Fibroblast of villous mesenchyme (primary cell): ENCODE measurements at regions not wholly inside any gene's neighbourhood (a gene's known extent, or its start where the extent isn't known, plus 50 kb on each side); places are given as distances from the start of the nearest gene placed in this dataset.

Experiments used
- DNase-seq: peaks from one replicate; pipeline ENCODE4 v3.0.0-alpha.2; 2010; ENCODE audit warnings: low read depth
- H3K4me3 ChIP-seq: 2 replicates; pipeline ENCODE4 v1.5.1; 2011; ENCODE audit warnings: low read depth, mild to moderate bottlenecking, low read length
- TF ChIP-seq, protein P1 (sequence below): IDR thresholded peaks from 2 replicates; pipeline ENCODE4 v1.5.1; 2012; ENCODE audit warnings: low read depth, mild to moderate bottlenecking, low read length; ENCODE audit not compliant: insufficient read depth

GRCh38 chr6:168825226-168826077 lies 384.5 kb downstream of the SMOC2 start:
- no peak for DNase-seq
- TF ChIP-seq, protein P1, sequence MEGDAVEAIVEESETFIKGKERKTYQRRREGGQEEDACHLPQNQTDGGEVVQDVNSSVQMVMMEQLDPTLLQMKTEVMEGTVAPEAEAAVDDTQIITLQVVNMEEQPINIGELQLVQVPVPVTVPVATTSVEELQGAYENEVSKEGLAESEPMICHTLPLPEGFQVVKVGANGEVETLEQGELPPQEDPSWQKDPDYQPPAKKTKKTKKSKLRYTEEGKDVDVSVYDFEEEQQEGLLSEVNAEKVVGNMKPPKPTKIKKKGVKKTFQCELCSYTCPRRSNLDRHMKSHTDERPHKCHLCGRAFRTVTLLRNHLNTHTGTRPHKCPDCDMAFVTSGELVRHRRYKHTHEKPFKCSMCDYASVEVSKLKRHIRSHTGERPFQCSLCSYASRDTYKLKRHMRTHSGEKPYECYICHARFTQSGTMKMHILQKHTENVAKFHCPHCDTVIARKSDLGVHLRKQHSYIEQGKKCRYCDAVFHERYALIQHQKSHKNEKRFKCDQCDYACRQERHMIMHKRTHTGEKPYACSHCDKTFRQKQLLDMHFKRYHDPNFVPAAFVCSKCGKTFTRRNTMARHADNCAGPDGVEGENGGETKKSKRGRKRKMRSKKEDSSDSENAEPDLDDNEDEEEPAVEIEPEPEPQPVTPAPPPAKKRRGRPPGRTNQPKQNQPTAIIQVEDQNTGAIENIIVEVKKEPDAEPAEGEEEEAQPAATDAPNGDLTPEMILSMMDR = no peak
- H3K4me3 ChIP-seq = no peak overlapping the region

GRCh38 chr6:168823397-168824212 lies 382.6 kb downstream of the SMOC2 start:
- no peak for DNase-seq
- TF ChIP-seq, protein P1 = no peak
- no peak overlapping the region for H3K4me3 ChIP-seq

DNA sequence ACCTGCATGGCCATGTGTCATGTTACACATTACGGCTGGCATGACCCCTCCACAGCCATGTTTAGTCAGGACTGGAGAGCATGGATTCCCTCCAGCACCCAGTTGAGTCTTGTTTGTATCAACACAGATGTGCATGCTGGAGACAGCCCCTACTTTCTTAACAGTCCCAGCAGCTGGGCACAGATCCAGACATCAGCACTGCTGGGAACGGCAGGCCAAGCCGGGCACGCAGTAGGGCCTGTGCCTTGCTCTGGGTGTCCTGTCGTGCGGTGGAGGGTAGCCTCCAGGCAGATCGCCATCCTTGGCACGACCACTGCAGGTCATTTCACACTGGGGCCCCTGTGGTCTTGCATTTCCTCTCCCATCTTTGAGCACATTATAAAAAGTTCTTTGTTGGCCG lies 381.4 kb downstream of the SMOC2 start:
- no peak for DNase-seq
- TF ChIP-seq, protein P1 = no peak
- H3K4me3 ChIP-seq = no peak overlapping the region

DNA sequence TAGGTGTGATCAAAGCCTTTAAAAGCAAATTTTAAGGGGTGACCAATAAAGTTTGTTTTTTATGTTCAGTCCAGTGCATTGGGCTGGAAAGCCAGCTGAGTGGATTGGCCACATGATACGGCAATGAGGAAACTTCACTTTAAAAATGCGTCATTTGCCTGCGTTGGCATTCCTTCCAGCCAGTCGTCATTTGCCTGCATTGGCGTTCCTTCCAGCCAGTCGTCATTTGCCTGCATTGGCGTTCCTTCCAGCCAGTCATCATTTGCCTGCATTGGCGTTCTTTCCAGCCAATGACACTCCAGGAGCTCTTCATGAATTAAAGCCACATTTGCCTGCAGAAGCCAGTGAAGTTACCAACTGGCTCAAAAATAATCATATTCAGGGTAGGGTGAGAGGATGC lies 378.6 kb downstream of the SMOC2 start:
- TF ChIP-seq, protein P1 = no peak
- no peak overlapping the region for H3K4me3 ChIP-seq
- DNase-seq = no peak

DNA sequence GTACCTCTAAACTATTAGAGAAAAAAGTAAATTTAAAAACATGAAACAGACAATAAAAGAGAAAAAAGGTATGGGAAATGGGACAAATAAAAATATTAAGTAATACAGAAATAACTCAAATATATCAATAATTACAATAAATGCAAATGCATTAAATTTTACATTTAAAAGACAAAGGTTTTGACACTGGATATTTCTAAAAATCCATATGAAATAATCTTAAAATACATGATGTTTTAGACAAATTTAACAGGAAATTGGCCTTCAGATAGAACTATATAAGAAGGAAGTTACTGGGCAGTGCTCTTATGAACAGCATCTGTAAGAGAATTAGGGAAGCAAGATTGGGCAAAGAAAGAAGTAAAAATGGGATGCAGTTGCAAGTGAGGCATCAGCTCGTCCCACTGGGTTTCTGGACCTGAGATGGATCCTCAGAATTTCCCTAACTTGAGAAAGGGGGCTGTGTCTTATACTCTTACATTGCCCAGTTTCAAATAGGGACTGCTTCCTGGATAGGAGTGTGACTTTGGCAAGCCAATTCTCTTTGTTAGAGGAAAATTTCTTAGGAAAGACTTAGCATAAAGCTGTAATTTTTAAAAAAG lies 376.7 kb downstream of the SMOC2 start:
- TF ChIP-seq, protein P1 = no peak
- DNase-seq = no peak

GRCh38 chr6:168815229-168815628 lies 374.2 kb downstream of the SMOC2 start:
- TF ChIP-seq, protein P1 = no peak
- no peak for DNase-seq
- H3K4me3 ChIP-seq = no peak overlapping the region

More for the DNA sequence above, 376.7 kb downstream of the SMOC2 start:
- H3K4me3 ChIP-seq = no peak overlapping the region
